ENCODE measurements at regions not wholly inside any gene's neighbourhood (a gene's known extent, or its start where the extent isn't known, plus 50 kb on each side); places are given as distances from the start of the nearest gene placed in this dataset.
A peak's percentile ranks its signal among the peaks of the same experiment; 100 is the strongest.

DNA sequence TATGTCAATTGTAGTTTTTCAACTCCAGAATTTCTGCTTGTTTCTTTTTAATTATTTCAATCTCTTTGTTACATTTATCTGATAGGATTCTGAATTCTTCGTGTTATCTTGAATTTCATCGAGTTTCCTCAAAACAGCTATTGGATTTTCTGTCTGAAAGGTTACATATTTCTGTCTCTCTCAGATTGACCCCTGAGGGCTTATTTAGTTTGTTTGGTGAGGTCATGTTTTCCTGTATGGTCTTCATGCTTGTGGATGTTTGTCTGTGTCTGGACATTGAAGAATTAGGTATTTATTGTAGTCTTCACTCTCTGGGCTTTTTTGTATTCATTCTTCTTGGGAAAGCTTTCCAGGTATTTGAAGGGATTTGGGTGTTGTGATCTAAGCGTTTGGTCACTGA, 85.6 kb downstream of the SNAPC1 start:
- DNase-seq (ENCODE audit: low spot score): no peak

DNA sequence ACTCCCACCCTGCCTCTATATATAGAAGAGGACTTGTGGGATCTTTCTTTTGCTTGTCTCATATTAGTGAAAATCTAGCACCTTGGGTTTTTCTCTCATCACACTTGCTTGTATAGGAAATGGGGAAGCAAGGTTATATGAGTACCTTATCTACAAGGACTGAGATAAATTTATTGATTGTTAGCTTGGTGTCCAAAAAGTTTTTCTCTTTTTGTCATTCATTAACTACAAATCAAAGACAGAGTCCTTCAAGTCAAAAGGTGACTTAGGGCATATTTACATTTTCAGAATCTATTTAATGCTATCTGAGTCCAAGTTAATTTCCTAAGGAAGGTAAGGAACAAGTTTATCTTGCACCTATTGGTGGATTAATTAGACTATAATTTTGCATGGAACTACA, 92.7 kb downstream of the SNAPC1 start:
- DNase-seq (ENCODE audit: low spot score): no peak

DNA sequence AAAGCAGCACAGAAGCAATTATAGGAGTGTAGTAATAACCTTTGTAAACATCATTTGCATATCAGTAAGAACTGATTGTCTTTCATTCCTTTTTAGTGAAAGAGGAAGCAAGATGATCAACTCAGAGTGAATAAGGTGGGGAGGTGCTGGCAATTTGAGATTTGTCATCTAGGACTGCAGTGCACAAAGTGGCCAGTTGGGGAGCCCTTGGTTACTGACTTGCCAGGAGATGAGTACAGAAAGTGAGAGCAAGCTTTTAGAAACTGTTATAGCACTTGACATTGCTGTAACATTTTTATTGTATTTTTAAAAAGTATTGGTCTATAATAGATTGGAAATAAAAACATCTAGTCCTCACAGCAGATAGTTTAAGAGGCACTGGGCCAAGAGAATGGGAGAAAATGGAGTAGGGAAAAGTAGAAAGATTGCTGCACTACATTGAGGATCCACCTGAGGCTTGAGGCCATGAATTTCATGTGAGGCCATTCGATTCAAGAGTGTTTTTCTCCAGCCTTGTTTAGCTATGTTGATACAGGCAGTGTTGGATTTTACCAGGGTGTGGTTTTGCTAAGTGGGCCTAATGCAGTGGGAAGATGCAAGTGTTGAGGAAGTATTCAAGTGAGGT, 98.2 kb downstream of the SNAPC1 start:
- peak; percentile 40 for DNase-seq (ENCODE audit: low spot score)

DNA sequence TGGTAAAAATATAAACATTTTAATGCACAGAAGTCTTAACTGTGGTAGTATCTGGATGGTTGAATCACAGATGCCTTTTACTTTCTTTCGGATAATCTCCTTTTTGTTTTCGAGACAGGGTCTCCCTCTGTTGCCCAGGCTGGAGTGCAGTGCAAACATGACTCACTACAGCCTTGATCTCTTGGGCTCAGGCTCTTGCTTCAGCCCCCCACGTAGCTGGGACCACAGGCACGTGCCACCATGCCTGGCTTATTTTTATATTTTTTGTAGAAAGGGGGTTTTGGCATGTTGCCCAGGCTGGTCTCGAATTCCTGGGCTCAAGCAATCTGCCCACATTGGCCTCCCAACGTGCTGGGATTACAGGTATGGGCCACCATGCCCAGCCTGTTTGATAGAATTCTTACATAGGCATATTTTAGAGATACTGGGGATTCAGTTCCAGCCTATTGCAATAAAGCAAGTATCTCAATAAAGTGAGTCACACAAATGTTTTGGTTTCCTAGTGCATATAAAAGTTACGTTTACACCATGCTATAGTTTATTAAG, 99.2 kb downstream of the SNAPC1 start:
- DNase-seq (ENCODE audit: low spot score): no peak

DNA sequence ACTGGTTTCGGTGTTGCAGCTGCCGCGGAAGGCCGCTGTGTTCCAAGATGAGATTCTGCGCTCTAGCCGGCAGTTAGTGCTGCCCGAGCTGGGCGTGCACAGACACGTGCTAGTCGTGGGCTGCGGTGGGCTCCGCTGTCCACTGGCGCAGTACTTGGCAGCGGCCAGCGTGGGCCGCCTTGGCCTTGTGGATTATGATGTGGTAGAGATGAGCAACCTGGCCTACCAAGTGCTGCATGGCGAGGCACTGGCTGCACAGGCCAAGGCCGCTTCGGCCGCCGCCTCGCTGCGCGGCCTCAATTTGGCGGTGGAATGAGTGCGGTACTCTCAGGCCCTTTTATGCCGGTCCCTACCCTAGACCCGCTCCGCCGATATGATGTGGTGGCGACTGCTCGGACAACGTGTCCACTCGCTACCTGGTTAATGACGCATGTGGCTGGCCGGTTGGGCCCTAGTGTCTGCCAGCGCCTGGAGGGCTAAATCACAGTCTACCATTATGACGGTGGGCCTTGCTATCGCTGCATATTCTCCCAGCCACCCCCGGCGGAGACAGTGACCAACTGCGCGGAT, 102.2 kb downstream of the SNAPC1 start:
- no peak for DNase-seq (ENCODE audit: low spot score)

DNA sequence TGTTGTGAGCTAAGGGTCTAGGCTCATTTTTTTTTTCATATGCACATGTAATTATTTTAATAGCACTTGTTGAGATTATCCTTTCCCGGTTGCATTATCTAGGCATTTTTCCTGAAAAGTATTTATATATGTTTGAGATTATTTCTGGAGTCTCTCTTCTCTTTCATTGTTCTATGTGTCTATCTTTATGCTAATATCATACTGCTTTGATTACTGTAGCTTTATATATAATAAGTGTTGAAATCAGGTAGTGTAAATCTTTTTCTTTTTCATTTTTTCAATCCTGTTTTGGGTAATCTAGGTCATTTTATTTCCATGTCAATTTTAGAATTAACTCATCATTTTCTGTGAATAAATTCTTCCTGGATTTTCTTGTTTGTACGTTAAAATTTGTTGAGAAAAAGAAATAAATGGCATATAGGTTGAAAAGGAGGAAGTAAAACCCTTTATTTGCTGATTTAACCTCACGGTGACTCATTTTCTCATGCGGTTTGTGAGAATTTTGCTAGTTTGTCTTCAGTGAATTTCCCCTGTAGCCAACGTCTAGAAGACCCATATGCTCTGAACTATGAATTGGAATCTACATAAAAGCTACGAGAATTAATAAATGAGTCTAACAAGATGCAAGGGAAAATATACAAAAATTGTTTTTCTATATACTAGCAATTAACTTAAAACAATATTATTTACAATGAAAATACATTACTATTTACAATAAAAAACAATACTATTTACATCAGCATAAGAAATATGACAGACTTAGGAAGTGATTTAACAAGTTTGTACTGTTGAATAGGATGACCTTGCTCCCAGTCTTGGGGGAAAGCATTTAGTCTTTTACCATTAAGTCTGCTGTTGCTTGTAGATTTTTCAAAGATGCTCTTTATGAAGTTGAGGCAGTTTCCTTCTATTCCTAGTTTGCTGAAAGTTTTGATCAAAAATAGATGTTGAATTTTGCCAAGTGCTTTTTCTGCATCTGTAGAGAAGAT, 105.0 kb downstream of the SNAPC1 start:
- DNase-seq (ENCODE audit: low spot score): no peak

DNA sequence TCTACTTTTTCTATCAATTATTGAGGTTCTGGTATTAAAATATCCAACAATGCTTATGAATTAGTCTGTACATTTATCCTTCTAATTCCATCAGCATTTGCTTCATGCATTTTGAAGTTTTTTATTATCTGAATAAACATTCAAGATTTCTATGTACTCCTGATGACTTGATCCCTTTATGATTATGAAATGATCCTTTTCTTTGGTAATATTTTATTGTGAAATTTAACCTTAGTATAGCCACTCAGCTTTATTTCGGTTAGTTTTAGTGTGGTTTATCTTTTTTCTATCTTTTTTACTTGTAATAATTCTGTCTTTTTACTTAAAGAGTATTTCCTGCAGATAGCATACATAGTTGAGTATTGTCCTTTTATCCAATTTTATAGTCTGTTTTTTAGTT, 106.6 kb downstream of the SNAPC1 start:
- no peak for DNase-seq (ENCODE audit: low spot score)

DNA sequence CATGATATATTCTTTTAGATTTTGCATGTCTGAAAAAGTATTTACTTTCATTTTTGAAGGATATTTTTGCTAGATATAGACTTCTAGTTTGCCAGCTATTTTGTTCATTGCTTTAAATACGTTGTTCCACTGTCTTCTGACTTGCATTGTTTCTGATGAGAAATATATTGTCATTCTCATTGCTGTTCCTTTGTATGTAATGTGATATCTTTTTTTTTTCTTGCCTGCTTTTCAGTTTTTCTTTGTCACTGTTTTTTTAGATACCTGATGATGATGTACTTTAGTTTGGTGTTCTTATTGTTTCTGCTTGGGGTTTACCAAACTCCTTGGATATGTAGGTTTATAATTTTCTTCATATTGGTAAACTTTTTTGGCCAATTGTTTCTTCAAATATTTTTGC, 107.9 kb downstream of the SNAPC1 start:
- DNase-seq (ENCODE audit: low spot score): no peak

DNA sequence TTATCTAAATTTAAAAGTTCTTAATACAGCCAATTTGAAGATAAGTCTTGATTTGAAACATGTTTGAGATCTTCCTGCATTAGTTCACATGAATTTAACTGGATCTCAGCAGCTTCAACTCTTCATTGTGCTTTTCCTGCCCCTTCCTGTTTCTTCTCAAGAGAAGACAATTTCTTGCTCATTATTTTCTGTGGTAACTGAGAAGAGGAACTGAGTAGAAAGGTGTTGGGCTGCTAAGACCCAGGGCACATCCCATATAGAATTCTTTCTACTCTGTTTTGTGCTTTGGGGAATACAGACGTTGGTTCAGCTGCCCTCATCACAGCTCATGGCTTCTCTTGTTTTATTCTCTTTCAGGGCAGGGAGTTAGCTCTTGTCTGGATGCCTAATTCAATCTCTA, 110.2 kb downstream of the SNAPC1 start:
- no peak for DNase-seq (ENCODE audit: low spot score)

DNA sequence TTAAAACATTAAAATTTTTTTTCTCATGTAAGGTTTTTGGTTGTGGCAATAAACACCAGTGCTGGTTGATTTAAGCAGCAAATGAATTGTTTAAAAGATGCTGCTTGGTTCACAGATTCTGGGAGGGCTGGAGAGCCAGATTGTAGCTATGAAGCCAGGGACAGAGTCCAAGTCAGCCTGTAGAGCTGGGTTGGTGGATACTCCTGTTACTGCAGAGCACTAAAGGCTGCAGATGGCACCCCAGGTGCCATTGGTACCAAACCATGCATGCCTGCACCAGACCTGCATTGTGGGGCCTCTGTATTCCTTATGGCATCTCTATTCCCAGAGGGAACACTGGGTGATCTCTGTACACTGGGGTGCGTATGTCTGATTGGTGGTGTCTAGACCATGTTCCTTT, 113.3 kb downstream of the SNAPC1 start:
- DNase-seq (ENCODE audit: low spot score): no peak

DNA sequence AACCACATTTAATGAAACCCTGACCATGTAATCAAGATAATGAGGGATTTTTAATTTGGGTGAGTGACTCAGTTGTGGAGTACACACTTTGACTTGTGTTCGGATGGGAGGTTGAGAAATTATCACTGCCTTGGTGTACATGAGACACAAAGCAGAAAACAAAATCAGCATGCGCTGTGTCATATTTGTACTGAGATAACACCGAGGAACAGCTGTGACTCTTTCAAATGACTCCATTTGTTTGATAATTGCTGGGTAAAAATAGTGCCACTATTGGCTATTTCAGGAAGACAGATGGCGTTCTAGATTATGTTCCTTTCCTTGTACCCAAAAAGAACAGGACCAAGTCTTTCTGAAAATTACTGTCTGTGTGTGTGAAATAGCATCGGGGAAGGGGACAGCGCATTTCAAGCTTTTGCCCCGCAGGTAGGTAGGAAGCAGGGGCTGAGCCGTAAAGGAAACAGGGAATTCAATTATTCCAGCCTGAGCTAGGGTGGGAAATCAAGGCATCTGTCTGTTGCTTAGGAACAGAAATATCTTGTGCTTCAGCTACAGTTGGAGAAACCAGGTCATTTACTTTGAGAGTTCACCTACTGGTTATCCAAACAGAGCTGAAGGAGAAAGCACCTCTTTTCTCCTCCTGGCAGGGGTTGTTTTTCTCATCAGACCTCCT, 114.3 kb downstream of the SNAPC1 start:
- DNase-seq (ENCODE audit: low spot score): no peak

DNA sequence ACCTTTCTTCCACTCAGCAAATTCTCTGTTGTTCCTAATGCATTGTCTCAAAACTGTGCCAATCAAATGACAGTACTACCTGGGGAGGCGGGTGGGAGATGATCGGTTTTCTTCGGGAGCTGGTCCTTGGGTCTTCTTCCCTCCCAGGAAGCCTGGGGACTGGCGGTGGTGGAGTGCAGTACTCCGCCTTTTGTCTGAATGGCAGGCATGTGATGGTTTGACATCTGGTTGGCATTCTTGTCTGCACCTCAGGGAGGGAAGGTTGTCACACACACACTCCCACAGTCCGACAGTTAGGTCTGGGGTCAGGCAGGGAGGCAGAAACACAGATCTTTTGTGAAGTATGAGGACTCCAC, 114.8 kb downstream of the SNAPC1 start:
- DNase-seq (ENCODE audit: low spot score): no peak

DNA sequence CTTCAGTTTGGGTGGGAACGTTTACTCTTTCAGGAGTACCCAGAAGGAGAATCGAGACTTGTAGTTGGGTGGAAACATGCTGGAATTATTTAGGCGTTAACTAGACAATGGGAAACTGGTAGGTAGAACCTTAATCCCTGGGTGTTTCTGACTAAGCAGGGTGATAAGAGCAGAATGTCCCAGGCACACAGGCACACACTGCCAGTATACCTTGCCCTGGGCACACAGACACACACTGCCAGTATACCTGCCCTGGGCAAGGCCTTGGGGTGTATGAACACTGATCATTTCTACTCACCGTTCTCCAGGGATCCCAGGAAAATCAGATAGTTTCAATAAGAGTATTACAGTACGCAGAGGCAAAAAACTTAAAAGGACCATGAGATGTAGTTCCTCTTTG, 115.5 kb downstream of the SNAPC1 start:
- DNase-seq (ENCODE audit: low spot score): no peak

DNA sequence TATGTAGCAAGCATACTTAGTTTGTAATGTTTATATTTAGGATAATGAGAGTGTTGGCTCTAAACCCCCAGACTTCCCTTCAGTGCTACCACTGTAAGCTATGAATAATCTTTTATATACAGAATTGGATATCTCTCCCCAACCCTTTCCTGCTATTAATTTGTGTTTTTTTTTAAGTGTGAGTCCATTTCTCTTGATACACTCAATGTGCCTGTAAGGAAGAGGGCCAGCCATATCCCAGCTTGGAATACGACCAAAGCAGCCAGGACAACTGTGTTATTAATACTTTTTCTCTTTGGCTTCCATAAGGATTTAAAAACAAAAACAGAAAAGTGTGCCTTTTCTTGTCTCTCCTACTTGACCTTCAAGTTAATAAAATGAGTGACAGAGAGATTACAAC, 116.7 kb downstream of the SNAPC1 start:
- no peak for DNase-seq (ENCODE audit: low spot score)

DNA sequence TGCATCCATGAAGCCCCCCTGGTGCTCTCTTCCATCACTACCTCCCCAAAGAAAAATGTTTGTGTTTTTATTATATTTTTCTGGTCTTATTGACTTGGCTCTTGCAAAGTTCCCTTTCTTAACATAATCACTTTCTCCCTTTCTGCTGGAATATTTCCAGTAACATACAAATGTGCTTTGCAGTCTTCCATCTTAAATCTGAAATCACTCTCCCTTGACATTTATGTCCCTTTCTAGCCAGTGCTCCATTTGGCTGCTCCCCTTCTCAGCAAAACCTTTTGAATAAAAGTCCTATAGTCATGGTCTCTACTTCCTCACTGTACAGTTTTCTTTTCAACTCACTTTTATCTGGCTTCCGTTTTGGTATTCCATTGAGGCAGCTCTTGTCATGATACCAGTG, 118.8 kb downstream of the SNAPC1 start:
- DNase-seq (ENCODE audit: low spot score): no peak

DNA sequence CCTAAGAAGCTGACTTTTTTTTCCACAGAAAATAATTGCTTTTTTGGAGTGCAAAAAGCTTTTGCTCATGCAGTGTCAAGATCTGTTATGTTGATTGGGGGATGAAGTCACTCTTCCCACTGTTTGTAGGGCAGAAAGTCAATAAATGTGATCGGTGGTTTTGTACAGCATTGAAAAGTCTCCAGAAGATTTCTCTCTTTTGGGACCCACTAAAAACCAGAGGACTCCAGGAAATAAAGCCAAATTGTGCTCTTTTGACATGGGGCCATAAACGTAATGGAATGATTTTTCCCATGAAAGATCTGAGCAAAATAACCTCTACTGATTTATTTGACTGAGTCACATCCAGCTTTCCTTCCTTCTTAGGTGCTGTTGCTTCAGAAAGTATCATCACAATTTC, 122.5 kb downstream of the SNAPC1 start:
- no peak for DNase-seq (ENCODE audit: low spot score)

DNA sequence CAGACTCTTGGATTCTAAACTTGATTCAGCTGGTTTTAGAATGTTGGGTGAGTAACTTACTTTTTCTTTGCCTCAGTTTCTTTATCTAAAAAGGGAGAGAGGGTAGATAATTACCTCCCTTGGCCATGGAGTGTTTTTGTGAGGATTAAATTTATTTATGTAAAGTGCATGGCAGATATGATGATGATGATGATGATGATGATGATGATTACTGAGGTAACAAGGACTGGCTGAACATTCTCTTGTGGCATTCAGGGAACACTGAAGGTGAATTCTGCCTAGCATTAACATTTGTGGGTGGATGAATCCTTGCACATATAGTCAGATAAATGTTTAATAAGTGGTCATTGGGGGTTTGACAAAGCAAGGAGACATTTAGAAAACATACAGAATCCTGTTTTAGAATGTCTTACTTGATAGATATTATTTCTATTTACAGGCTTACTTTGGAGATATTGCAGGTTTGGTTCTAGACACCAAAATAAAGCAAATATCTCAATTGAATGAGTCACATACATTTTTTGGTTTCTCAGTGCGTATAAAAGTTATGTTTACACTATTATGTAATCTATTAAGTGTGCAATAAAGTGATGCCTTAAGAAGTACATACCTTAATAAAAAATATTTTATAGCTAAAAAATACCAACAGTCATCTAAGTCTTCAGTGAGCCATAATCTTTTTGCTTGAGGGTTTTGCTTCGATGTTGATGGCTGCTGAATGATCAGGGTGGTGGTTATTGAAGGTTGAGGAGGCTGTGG, 123.2 kb downstream of the SNAPC1 start:
- no peak for DNase-seq (ENCODE audit: low spot score)

DNA sequence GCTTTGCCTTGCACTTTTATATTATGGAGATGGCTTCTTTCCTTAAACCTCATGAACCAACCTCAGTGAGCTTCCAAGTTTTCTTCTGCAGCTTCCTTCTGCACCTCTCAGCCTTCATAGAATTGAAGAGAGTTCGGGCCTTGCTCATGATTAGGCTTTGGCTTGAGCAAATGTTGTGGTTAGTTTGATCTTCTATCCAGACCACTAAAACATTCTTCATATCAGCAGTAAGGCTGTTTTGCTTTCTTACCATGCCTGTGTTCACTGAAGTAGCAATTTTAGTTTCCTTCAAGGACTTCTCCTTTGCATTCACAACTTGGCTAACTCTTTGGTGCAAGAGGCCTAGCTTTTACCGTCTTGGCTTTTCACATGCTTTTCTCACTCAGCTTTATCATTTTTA, 125.4 kb downstream of the SNAPC1 start:
- no peak for DNase-seq (ENCODE audit: low spot score)

DNA sequence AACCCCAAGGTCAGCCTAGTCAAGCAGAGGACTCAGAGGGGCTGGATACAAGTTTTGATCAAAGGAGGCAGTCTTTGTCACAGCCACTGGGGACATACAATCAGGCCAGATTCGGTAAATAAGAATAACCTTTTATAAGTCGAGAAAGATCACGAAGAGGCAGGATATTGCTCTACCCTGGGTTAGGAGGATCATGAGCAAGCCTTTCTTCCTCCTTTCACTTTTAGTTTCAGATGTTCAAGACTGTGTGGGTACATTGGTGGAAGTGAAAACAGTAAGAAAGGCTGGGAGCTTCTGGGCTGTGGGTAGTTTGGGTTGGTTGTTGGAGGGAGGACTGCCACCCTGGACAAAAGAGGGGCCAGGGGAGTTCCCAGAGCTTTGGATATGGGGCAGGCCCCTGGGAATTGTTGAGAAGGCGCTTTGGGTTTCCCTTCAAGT, 127.7 kb downstream of the SNAPC1 start:
- DNase-seq (ENCODE audit: low spot score): no peak

DNA sequence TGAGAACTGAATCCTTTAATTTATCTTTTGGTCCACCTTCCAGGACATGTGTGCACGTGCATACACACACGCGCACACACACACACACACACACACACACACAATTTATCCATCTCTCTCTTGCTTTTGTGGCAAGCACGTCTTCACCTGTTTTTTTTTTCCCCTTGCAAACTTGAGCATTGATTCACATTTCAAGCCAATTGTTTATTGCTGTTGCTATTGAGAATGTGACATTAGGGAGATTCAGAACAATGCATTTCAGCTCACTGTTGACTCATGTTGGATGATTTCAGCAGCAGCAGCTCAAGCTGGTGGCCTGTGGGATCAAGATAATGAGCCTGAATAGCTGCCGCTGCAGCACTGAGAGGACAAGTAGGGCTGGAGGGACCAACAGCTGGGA, 128.9 kb downstream of the SNAPC1 start:
- no peak for DNase-seq (ENCODE audit: low spot score)

DNA sequence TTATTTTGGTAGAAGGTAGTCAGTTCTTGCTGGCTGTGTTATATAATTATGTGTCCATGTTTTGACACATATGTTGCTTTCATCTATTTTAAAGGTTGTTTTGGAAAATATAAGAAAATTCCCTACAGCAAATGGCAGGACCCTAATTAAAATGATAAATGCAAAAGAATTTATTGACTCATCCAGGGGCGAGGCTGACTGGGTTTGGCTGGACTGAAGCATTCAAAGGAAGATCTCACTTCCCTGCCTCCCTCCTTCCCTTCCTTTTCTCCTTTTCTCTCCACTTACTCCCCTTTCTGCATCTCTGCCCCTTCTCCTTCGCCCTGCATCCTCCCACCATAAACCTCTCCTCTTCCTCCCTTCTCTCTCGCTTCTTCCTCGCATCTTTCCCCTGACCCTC, 129.6 kb downstream of the SNAPC1 start:
- no peak for DNase-seq (ENCODE audit: low spot score)
